ENCODE measurements at regions not wholly inside any gene's neighbourhood (a gene's known extent, or its start where the extent isn't known, plus 50 kb on each side); places are given as distances from the start of the nearest gene placed in this dataset.

GRCh38 chr12:39061576-39061975 is 156.2 kb upstream of the CPNE8 start:
- no peak overlapping the region for H3K4me3 Mint-ChIP-seq
- no peaks in the 10 kb centered on the region for H3K27me3 Mint-ChIP-seq
- DNase-seq (no peak), ATAC-seq (ENCODE audit: low read depth in 2 of 2) (no peak)
- peaks cover 0 to 13% (median 7%) of the 10 kb centered on the region in 7 donors for H3K9me3 Mint-ChIP-seq
- no peaks in the 10 kb centered on the region for H3K36me3 Mint-ChIP-seq
- no peaks in the 10 kb centered on the region for H3K4me1 Mint-ChIP-seq
- no peak overlapping the region for H3K27ac Mint-ChIP-seq

DNA sequence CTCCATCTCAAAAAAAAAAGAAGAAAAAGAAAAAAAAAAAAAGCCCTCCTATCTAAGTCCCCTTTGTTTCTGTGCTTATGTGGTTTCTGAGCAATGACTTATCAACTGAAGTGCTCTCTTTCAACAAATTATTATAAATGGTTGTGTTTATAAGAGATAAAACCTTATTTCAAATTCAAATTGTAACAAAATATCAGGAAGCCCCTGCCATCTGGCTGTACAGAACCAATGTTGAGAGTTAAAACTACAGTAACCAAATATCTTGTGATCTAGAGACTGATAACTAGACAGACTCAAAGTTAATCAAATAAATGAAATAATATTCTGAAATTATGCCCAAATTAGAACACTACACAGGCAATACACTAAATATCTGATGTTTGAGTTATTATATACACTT is 143.0 kb upstream of the CPNE8 start:
- H3K27ac Mint-ChIP-seq = no peak overlapping the region
- no peak overlapping the region for H3K4me3 Mint-ChIP-seq
- H3K36me3 Mint-ChIP-seq = no peaks in the 10 kb centered on the region

GRCh38 chr12:39047539-39048262 is 142.3 kb upstream of the CPNE8 start:
- no peak for DNase-seq
- Mint-ChIP-seq H3K4me1 (no peaks in the 10 kb centered on the region), H3K27me3 (no peaks in the 10 kb centered on the region), H3K27ac (no peak overlapping the region), H3K4me3 (no peak overlapping the region), H3K36me3 (no peaks in the 10 kb centered on the region), H3K9me3 (peaks cover 0 to 2% (median 0%) of the 10 kb centered on the region in 7 donors)
- no peak for ATAC-seq (ENCODE audit: low read depth in 2 of 2)

More for the DNA sequence above, 143.0 kb upstream of the CPNE8 start:
- DNase-seq (no peak), ATAC-seq (ENCODE audit: low read depth in 2 of 2) (no peak)
- no peaks in the 10 kb centered on the region for H3K4me1 Mint-ChIP-seq
- H3K27me3 Mint-ChIP-seq = no peaks in the 10 kb centered on the region
- peaks cover 0 to 4% (median 0%) of the 10 kb centered on the region in 7 donors for H3K9me3 Mint-ChIP-seq

- Mint-ChIP-seq H3K4me1 (no peaks in the 10 kb centered on the region), H3K27ac (no peak overlapping the region), H3K9me3 (peaks cover 0 to 3% (median 0%) of the 10 kb centered on the region in 7 donors), H3K4me3 (no peak overlapping the region), H3K36me3 (no peaks in the 10 kb centered on the region), H3K27me3 (no peaks in the 10 kb centered on the region)
- DNase-seq (no peak), ATAC-seq (ENCODE audit: low read depth in 2 of 2) (no peak)
These were observed 139.4 kb upstream of the CPNE8 start for GRCh38 chr12:39044754-39045153.

- no peak overlapping the region for H3K4me3 Mint-ChIP-seq
- H3K36me3 Mint-ChIP-seq = no peaks in the 10 kb centered on the region
- H3K4me1 Mint-ChIP-seq = no peaks in the 10 kb centered on the region
- ATAC-seq (ENCODE audit: low read depth in 2 of 2) = no peak
- H3K27me3 Mint-ChIP-seq = no peaks in the 10 kb centered on the region
- no peak overlapping the region for H3K27ac Mint-ChIP-seq
- DNase-seq = no peak
- peaks cover 0 to 3% (median 0%) of the 10 kb centered on the region in 7 donors for H3K9me3 Mint-ChIP-seq
These were observed 138.0 kb upstream of the CPNE8 start for GRCh38 chr12:39043424-39043822.

GRCh38 chr12:39040275-39040674 is 134.9 kb upstream of the CPNE8 start:
- Mint-ChIP-seq H3K9me3 (peaks cover 0 to 7% (median 0%) of the 10 kb centered on the region in 7 donors), H3K36me3 (no peaks in the 10 kb centered on the region), H3K27me3 (no peaks in the 10 kb centered on the region), H3K27ac (no peak overlapping the region), H3K4me1 (no peaks in the 10 kb centered on the region), H3K4me3 (no peak overlapping the region)
- DNase-seq (no peak), ATAC-seq (ENCODE audit: low read depth in 2 of 2) (no peak)

GRCh38 chr12:39037115-39037514 is 131.7 kb upstream of the CPNE8 start:
- ATAC-seq (ENCODE audit: low read depth in 2 of 2) (no peak), DNase-seq (no peak)
- no peaks in the 10 kb centered on the region for H3K27me3 Mint-ChIP-seq
- no peaks in the 10 kb centered on the region for H3K4me1 Mint-ChIP-seq
- H3K36me3 Mint-ChIP-seq = no peaks in the 10 kb centered on the region
- peaks cover 0 to 7% (median 0%) of the 10 kb centered on the region in 7 donors for H3K9me3 Mint-ChIP-seq
- H3K4me3 Mint-ChIP-seq = no peak overlapping the region
- no peak overlapping the region for H3K27ac Mint-ChIP-seq

DNA sequence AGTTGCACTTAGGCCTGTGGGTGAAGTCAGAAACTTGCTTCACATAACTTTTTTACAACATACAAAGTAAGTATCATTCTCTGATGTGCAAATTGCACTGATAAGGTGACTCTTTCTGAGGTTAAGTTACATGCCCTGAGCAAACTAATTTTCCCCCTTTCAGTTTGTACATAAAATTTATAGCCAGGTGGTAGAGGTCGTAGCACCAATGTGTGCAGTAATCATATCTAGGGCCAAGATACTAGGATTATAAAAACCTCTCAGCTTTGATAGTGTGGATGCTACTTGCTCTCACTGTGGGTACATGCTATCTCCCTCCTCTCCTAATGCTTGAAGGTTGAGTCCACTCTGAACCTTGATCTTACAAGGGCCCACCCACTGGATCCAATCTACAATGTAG is 130.7 kb upstream of the CPNE8 start:
- Mint-ChIP-seq H3K4me3 (no peak overlapping the region), H3K27me3 (no peaks in the 10 kb centered on the region), H3K36me3 (no peaks in the 10 kb centered on the region), H3K27ac (no peak overlapping the region), H3K9me3 (peaks cover 0 to 7% (median 0%) of the 10 kb centered on the region in 7 donors), H3K4me1 (no peaks in the 10 kb centered on the region)
- ATAC-seq (ENCODE audit: low read depth in 2 of 2) = no peak
- no peak for DNase-seq

DNA sequence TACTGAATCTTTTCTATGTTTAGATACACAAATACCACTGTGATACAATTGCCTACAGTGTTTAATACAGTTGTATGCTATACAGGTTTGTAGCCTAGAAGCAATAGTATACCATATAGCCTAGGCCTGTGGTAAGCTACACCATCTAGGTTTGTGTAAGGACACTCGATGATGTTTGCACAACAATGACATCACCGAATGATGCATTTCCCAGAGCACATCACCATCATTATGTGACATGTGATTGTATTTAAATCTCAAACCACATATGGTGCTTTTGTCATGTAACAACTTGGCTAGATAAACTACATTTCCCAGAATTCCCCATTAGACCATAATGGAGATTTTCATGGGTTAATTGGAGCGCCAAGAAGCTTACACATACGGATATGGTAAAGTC is 128.4 kb upstream of the CPNE8 start:
- Mint-ChIP-seq H3K4me3 (no peak overlapping the region), H3K27me3 (no peaks in the 10 kb centered on the region), H3K36me3 (no peaks in the 10 kb centered on the region), H3K4me1 (no peaks in the 10 kb centered on the region), H3K9me3 (peaks cover 0 to 4% (median 0%) of the 10 kb centered on the region in 7 donors), H3K27ac (no peak overlapping the region)
- DNase-seq (no peak), ATAC-seq (ENCODE audit: low read depth in 2 of 2) (no peak)

DNA sequence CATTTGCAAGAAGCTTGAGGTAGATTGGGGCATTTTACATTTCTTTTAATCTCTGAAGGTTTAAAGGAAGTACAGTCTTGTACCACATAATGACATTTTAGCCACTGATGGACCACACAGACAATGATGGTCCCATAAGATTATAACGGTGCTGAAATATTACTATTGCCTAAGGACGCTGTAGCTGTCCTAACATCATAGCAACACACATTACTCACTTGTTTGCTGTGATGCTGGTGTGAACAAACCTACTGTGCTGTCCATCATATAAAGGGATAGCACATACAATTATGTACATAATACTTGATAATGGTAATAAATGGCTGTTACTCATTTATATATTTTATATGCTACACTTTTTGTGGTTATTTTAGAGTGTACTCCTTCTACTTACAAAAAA is 127.1 kb upstream of the CPNE8 start:
- ATAC-seq (ENCODE audit: low read depth in 2 of 2) = no peak
- no peaks in the 10 kb centered on the region for H3K36me3 Mint-ChIP-seq
- H3K4me3 Mint-ChIP-seq = no peak overlapping the region
- H3K9me3 Mint-ChIP-seq = peaks cover 0 to 4% (median 0%) of the 10 kb centered on the region in 7 donors
- DNase-seq = no peak
- no peaks in the 10 kb centered on the region for H3K27me3 Mint-ChIP-seq
- H3K4me1 Mint-ChIP-seq = no peaks in the 10 kb centered on the region
- H3K27ac Mint-ChIP-seq = no peak overlapping the region

DNA sequence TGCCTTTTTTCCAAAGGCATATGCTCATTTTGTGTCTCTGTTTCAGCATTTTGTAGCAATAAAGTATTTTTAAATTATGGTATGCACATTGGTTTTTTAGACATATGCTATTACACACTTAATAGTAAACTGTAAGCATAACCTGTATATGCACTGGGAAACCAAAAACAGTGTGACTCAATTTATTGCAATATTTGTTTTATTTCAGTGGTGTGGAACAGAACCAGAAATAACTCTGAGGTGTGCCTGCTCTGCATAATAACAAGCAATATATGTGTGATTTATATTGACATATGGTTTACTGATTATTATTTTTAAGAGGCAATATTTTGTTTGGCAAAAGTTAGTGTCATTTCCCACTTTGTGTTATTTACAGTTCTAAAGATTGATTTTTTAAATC is 126.6 kb upstream of the CPNE8 start:
- Mint-ChIP-seq H3K27me3 (no peaks in the 10 kb centered on the region), H3K9me3 (peaks cover 0 to 3% (median 0%) of the 10 kb centered on the region in 7 donors), H3K36me3 (no peaks in the 10 kb centered on the region), H3K27ac (no peak overlapping the region), H3K4me1 (no peaks in the 10 kb centered on the region), H3K4me3 (no peak overlapping the region)
- DNase-seq (no peak), ATAC-seq (ENCODE audit: low read depth in 2 of 2) (no peak)

- H3K4me1 Mint-ChIP-seq = no peaks in the 10 kb centered on the region
These were observed 123.0 kb upstream of the CPNE8 start for GRCh38 chr12:39028382-39028781.

DNA sequence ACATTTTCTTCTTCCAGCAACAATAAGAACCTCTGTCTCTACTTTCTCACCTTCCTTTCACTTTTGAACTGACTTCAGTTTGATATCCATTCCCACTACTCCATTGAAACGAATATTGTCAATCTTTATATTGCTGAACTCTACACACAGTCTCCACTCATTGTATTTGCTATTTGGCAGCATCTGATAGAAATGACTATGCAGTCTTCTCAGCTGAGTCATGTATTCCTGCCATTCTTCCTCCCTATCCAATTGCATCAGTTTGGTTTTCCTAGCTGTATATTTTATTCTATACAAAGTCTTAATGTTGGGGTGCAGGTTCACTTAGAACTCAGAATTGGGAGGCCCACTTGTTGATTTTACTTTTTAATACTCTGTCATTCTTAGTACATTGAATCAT is 107.5 kb upstream of the CPNE8 start:
- ATAC-seq (ENCODE audit: low read depth in 2 of 2) (no peak), DNase-seq (no peak)
- no peaks in the 10 kb centered on the region for H3K4me1 Mint-ChIP-seq
- no peak overlapping the region for H3K27ac Mint-ChIP-seq
- no peak overlapping the region for H3K4me3 Mint-ChIP-seq
- H3K27me3 Mint-ChIP-seq = no peaks in the 10 kb centered on the region
- H3K36me3 Mint-ChIP-seq = no peaks in the 10 kb centered on the region
- H3K9me3 Mint-ChIP-seq = peaks cover 0 to 5% (median 0%) of the 10 kb centered on the region in 7 donors

More at GRCh38 chr12:39028382-39028781, 123.0 kb upstream of the CPNE8 start:
- no peak for DNase-seq
- no peak for ATAC-seq (ENCODE audit: low read depth in 2 of 2)
- H3K36me3 Mint-ChIP-seq = no peaks in the 10 kb centered on the region
- no peaks in the 10 kb centered on the region for H3K27me3 Mint-ChIP-seq
- H3K4me3 Mint-ChIP-seq = no peak overlapping the region
- H3K27ac Mint-ChIP-seq = no peak overlapping the region
- H3K9me3 Mint-ChIP-seq = peaks cover 0 to 8% (median 3%) of the 10 kb centered on the region in 7 donors

DNA sequence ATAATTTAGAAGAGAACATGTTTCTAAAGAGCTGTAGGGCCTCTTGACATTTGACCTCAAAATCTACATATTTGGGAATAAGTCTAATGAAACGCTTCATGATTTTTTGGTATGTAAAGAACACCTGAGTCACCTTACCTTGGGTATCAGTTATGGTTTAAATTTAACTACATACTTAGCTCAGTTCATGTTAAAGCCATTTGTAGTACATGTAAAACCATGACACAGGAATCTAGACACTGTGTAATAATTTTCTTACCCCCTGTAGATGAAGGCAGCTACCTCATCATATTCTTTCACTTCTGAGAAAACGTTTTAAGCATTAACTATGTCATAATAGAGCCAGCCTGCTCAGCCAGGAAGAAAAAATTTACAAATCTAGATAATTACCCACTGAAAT is 105.8 kb upstream of the CPNE8 start:
- H3K4me1 Mint-ChIP-seq = no peaks in the 10 kb centered on the region
- no peaks in the 10 kb centered on the region for H3K27me3 Mint-ChIP-seq
- ATAC-seq (ENCODE audit: low read depth in 2 of 2) = no peak
- H3K4me3 Mint-ChIP-seq = no peak overlapping the region
- no peaks in the 10 kb centered on the region for H3K36me3 Mint-ChIP-seq
- no peak overlapping the region for H3K27ac Mint-ChIP-seq
- DNase-seq = no peak
- H3K9me3 Mint-ChIP-seq = peaks cover 0 to 8% (median 0%) of the 10 kb centered on the region in 7 donors

- H3K36me3 Mint-ChIP-seq = no peaks in the 10 kb centered on the region
- H3K9me3 Mint-ChIP-seq = peaks cover 0 to 8% (median 2%) of the 10 kb centered on the region in 7 donors
- H3K4me1 Mint-ChIP-seq = no peaks in the 10 kb centered on the region
- no peak overlapping the region for H3K4me3 Mint-ChIP-seq
- no peaks in the 10 kb centered on the region for H3K27me3 Mint-ChIP-seq
- no peak overlapping the region for H3K27ac Mint-ChIP-seq
- DNase-seq (no peak), ATAC-seq (ENCODE audit: low read depth in 2 of 2) (no peak)
These were observed 105.0 kb upstream of the CPNE8 start for GRCh38 chr12:39010406-39010805.

Data from naive B cell (primary cell).